HG03103 (cell line): ENCODE measurements at regions not wholly inside any gene's neighbourhood (a gene's known extent, or its start where the extent isn't known, plus 50 kb on each side); places are given as distances from the start of the nearest gene placed in this dataset.

Experiments used
- ATAC-seq: cut with Tn5 transposase; IDR thresholded peaks from one replicate; pipeline ENCODE4 v1.9.1; 2021; ENCODE audit warnings: low read depth; ENCODE audit not compliant: unreplicated experiment

DNA sequence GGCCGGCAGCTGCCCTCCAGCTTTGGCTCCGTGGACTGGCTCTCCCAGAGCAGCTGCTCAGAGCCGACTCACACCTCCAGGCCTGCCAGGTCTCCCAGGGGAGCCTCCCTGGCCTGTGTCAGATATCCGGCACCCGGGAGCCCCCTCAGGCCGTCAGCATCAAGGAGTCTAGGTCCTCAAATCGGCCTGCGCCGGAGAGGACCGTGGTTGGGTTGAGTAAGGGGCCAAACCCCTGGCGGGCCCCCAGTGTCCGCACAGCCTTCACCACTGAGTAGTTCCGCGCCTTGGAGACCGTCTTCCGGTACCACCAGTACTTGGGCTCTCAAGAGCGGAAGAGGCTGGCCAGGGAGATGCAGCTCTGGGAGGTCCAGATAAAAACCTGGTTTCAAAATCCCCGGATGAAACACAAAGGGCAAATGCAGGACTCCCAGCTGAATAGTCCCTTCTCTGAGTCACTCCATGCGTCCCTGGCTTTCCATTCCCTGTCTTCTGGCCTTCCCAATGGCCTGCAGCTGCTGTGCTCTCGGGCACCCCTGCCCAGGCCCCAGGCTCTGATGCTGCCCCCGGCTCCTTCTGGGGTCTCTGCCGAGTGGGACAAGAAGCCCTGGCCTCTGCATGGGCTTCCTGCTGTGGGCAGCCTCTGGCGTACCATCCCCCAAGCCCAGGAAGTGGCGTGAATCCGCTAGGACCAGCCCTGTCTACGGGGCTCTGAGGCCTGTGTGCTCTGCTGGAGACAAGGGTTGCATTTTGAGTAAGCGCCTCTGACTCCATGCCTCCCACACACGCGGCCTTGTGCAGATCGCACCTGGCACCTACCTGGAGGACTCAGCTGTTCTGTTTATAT, 245.1 kb upstream of the ATXN7L3B start:
- ATAC-seq, result no peak

DNA sequence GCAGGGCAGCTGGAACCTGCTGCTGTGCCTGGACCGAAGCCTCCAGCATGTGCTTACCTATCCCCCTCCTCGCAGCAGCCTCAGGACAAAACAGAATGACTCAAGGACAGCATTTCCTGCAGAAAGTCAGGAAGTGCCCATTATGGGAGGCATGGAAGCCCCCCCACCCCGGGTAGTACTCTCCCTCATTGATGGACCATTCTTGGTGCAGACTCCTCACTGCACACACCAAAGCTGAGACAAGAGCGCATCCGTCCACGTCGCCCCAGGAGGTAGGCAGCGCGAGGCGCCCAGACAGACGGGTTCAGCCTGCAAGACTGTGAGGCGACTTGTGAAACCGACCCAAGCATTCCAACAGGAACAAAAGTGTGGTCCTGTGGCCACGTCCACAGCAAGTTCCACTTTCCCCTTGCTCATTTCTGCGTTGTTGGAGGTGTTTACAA, 243.9 kb upstream of the ATXN7L3B start:
- ATAC-seq, result no peak

DNA sequence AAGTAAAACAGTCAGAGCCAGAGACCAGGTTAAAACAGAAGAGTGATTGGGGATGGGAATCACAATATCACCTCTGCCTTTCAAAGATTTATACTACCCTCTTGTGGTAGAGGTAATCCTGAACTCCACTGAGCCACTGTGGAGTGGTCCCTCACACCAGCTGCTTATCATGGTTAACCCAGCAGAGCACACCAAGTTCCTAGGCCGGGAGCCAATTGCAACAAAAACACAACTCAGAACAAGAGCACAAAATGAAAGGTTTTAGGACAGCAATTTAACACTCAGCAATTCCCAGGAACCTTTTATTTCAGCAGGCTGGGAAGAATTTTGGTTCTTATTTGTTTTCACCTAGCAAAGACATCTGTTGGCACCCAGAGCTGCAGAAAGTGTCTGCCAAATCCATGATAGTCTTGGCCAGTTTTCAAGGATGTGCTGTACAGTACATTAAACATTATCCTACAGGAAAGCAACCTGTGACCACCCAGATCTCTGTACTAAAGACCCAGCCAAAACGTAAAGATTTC, 220.5 kb upstream of the ATXN7L3B start:
- no peak for ATAC-seq

DNA sequence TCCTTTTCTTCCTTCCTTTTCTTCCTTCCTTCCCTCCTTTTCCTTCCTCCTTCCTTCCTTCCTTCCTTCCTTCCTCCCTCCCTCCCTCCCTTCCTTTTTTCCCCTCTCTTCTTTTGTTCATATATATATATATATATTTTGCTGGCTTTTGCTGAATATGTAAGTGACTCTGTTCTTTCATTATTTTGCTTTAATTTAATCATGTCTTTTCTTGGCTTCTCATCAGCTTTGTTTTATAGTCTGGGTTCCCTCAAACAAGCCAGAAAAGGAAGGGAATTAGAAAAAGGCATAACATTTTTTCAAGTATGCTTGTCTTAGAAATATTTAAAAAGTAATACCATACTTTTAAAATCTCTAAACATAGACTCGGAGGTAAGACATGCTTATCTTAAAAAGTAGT, 219.9 kb upstream of the ATXN7L3B start:
- no peak for ATAC-seq

DNA sequence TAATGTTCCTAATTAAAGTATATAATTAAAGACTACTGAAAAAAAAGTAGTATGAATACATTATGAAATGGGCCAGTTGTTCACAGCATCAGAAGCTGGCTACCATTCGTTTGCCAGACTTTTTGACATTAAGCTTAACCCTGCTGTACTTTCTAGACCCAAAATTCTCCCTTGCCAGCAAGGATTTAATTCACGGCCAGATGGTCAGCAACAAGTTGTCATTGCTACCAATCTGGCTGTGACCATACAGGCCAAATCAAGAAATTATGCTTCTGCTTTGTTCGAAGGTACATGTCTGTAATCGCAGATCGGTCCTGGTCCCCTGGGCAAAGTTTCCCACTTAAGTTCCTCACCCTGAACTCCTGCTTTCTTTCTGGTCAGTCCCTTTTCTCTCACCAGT, 217.7 kb upstream of the ATXN7L3B start:
- no peak for ATAC-seq

DNA sequence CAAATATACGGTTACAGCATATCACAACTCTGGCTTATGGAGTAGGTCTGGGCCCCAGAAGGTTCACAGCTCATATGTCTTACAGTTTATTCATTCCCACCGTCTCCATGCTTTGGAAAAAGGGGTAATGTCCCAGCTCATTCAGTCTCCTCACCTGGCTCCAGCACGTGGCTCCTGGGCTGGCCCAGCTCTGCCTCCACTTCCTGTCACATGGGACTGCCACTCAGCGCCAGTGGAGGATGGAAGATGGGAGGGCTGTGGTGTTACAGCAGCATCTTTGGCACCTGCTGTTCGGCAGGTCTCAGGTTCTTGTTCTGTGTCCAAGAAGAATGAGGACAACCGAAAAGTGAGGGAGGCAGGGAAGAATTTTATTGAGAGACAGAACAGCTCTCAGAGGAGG, 216.3 kb upstream of the ATXN7L3B start:
- no peak for ATAC-seq

DNA sequence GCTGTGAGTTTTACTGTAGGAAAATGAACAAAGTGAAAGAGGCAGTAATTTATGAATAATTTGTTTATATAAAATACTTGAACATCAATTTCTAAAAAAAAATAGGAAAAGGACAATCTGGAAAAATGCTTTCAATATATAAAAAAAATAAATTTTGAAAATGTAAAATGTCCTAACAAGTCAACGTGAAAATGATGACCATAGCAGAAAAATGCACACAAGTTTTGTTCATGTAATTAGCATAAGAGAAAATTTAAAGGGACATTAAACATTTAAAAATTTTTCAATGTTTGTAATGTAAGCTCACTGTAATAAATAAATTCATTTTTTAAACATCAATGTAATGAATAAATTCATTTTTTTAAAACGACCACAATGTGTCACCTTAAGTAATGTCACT, 214.8 kb upstream of the ATXN7L3B start:
- no peak for ATAC-seq

DNA sequence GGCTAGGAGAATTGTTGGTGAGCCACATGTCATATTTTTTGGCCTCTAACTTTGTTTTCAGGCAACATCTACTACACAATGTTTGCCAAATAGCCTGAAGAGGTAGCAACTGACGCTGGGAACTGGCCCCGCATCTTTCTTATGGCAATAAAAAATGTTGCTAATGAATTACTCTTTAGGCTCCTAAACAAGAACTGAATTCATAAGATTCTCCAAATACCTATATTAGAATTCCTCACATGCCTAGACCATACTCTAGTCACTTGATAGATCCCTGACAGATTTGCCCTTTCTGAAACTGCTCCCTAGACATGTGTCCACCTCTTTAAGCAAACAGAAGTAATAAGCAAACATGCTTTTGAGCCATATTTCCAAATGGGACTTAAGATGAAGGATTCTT, 209.0 kb upstream of the ATXN7L3B start:
- ATAC-seq, result no peak

DNA sequence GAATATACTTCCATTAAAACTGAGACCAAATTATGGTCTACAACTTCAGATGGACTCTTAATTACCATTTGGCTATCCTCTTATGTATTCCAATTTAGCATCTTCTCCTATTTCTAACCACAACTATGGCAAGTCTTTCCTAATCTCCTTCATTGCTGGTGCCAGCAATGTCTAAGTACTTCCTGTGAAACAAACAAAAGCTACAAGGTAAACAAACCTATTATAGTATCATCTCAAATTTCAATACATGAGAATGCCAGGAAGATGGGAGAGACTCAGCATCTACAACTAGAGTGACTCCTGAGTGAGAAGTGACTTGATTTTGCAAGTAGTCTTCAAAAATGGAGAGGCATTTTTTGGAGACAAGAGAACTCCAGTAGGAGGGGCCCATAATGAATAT, 202.9 kb upstream of the ATXN7L3B start:
- ATAC-seq, result no peak

DNA sequence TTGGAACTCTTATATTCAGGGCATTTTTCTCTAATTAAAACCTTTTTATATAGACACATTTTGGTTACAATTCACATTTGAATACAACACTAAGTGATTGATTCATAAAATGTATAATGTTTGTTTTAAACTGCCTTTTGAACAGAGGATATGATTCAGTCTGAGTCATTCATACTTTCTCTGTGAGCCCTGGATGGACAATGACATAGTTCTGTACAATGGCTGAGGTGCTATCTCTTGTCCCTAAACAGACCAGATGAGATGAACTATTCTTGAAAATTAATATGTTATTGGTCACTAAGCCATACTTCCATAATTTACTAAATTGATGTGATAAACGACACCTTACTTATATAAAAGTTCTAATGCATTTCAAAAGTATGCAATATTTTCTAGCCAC, 199.7 kb upstream of the ATXN7L3B start:
- ATAC-seq, result no peak

DNA sequence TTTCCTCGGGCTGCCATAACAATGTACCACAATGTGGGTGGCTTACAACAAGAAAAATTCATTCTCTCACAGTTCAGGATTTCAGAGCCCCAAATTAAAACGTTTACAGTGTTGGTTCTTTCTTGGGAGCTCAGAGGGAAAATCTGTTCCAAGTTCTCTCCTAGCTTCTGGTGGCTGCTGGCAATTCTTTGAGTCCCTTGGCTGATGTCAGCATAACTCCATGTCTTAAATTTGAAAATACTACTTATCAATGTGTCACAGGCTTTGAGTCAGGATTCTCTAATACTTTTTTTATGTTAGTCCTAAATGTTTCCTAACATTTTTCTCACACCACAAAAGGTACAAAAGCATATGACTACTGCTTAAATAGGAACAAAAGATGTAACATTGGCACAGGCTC, 198.4 kb upstream of the ATXN7L3B start:
- ATAC-seq, result no peak

DNA sequence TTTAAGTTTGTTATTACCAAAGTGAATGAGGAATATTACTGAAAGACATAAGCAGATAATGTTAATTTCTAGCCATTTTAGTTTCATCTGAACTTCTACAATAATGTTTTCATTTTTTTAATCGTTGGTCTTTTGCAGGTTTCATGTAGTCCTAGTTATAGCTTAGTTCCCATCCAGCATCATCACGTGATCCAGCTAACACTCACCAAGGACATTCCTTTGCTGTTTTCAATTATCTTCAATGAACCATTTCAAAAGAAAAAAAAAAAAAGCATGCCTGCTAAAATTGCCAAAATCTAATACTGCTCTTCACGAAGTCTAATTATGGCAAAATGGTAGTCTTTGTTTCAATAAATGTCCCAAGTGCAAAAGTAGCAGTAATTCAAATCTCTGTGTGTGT, 187.7 kb upstream of the ATXN7L3B start:
- no peak for ATAC-seq

DNA sequence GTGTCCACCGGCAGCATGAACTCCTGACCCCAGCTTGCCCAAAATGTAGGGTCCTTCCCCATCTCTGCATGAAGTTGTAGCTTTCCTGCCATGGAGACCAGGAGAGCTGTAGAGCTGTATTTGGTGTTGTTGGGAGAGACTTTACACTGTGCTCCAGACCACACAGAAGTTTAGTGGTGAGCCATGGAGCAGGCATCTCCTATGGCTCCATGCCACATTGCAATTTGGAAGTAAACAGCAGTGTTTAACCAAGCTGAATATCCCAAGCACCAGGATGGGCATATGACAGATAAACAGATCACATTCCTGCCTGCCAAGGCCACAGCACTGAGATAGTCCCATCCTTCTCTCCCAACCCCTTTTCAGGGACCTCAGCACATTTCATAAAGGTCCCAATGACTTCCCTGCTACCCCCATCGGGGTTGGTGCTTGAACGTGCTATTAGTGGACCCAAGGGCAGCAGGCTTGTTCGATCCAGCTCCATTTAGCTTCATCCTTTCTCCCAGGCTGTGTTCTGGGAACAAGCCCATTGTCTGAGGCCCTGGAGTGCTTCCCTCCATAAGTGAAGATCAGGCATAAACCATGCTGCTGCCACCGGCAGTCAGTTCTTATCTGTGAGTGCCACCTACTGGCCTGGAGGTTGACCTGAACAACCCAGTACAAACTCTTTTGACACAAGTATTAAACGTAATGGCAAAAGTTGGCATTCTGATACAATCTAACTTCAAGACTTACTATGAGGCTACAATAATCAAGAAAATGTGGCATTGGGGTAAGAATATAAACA, 172.3 kb upstream of the ATXN7L3B start:
- ATAC-seq, result peak; percentile 84

DNA sequence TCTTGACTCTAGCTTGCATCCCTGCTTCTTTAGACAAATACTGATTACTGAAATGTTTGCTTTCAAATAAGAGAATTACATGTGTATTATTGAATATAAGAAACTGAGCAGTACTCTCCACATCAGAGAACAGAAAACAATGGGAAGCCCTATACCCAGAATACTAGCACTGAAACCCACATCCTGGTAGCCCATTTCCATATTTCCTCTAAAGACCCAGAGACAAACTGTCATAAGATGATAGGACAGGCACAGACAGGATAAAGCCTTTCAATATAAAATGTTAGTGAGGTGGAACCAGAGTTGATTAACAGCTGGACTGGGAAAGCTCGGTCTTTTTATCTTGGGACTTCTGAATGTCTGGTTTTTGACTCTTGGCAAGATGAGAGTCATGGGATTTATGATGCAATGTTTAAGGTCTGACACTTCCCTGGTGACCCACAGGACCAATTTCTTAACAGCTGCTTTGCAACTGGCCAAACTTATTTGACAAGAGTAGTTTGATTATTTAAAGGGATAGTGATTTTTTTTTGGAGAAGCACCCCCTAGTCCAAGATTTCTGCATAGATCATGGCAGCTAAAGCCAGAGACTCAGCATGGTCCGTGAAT, 166.9 kb upstream of the ATXN7L3B start:
- ATAC-seq, result no peak

DNA sequence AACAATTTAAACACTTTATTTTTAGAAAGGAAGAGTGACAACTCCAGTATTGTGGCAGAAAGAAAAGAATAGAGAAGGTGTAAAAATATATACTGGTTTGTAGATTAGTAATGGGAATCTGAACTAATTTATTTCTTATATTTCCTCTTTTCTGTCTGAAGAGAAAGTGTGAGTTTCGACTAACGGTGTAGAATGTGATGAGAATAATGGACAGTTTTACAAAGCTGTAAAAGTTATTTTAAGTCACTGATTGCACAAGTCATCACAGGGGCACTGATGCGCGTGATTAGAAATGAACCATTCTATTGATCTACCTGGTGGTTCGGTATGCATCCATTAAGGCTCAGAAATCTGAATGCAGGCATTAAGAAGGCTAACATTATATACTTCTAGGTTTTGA, 158.5 kb upstream of the ATXN7L3B start:
- ATAC-seq, result no peak

DNA sequence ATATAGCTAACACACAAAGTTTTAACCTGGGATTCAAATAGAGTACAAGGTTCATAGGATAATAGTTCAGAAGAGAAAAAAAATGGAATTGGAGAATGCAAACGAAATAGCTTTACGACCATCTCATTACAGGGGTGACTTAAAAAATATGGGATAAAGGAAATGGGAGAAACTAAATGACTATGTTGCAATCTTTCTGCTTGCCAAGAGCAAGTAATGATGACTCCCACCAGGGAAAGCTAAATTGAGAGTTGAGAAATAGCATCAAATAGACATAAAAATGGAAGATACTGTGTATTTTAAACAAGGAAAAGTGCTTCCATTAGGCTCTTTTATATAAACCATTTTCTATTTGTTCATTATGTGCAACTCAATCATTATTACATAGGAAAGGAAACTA, 155.7 kb upstream of the ATXN7L3B start:
- ATAC-seq, result no peak

DNA sequence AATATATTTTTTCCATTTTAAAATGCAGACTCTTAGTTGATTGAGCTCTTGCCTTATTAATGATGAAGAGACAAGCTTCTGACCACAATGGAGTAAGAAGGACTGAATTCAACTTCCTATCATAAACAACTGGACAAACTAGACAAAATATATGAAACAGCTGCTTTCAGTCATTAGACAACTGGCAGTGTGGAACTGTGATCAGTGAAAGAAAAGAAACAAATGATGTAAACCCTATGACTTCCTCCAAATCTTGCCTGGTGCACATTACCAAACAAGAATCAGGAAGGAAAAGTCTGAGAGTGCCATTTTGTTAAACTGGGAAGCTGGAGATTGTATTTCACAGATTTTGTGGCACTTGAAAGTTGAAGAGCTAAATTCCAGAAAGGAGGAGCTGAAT, 154.7 kb upstream of the ATXN7L3B start:
- no peak for ATAC-seq

DNA sequence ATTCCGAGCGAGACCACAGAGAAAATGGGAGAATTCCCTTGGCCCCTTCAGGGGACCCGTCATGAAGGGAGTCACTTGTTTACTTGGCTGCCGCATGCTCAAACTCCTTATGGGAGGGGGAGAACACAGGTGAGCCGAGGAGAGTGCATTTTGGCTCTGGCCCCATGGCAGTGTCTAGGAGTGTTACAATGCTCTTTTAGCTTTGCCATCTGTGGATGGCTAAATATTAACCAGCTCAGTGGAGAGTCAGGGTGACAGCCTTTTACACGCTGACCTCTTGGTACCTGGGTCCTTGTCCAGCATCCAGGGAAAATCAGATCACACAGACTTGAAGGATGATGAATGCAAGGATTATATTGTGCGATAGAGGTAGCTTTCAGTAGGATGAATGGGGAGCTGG, 146.4 kb upstream of the ATXN7L3B start:
- ATAC-seq, result no peak

DNA sequence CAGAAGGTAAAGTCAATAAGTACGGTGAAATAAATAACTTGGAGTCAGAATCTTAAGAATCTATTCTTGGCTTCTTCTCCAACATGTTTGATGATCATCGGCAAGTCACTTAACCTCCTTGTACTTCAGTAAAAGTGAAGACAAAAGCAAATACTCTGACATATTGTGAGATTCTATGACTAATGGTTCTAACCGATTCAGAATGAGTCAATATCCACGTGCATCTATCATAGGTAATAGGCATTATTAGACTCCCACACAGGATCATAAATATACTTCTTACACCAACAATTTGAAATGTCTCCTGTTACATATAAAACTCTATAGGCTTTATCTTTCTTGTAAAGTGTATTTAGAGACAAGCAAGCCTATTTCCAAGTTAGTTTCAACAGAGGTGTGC, 144.4 kb upstream of the ATXN7L3B start:
- ATAC-seq, result no peak

DNA sequence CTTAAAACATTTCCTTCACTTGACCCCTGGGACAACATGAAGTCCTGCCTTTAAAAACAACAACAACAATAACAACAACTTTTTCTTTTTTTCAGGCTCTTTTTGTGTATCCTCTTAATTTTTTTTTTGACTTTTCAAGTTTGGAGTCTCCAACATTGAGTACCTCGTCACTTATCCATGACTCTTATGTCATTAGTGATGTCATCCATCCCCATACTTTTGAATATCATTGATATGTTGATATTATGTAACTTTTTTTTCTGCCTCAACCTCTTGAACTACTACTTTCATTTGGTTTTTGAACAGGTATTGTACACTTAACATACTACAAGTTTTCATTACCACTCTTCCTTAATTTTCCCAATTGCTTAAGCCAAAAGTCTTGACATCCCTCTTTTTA, 143.0 kb upstream of the ATXN7L3B start:
- no peak for ATAC-seq

DNA sequence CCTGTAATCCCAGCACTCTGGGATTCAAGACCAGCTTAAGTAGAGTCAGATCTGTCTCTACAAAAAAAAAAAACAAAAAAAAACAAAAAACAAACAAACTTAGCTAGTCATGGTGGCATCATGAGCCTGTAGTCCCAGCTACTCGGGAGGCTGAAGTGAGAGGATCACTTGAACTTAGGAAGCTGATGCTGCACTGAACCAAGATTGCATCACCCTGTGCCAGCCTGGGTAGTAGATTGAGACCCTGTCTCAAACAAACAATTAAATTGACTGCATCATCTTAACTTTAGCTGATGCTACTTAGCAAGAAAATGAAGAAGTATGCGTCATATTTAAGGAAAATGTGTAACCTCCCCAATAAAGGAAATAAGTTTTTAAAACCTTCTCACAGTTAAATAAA, 136.6 kb upstream of the ATXN7L3B start:
- no peak for ATAC-seq
